ENCODE measurements at regions not wholly inside any gene's neighbourhood (a gene's known extent, or its start where the extent isn't known, plus 50 kb on each side); places are given as distances from the start of the nearest gene placed in this dataset.

DNA sequence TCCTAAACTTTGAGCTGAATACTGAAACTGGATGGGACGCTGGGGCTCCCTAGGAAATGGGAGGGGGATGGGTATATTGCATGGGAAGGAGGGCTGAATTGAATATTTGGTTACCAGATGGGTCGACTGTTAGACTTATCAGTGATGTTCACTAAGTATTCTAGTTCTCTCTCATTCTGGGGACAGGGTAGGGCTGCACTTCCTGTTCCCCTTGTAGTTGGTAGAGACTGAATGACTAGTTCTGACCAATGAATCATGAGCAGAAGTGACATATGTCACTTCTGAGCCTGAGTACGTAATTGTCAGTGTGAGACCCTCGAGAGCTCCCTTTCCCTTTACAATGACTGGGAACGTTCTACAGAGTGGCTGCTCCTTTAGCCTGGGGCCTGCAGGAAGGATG lies 55.5 kb upstream of the DMRT1 start:
- Histone ChIP-seq H3K9me3 (replicated peaks) (no peaks in the 10 kb centered on the region), H3K36me3 (no peaks in the 10 kb centered on the region), H3K4me1 (replicated peaks) (no peaks in the 10 kb centered on the region), H3K27ac (no peak overlapping the region), H3K27me3 (replicated peaks) (no peaks in the 10 kb centered on the region), H3K4me3 (no peak overlapping the region)
- DNase-seq (ENCODE audit: low read depth in 1 of 2, low spot score in 2 of 2), result no peak

GRCh38 chr9:786405-786804 lies 55.1 kb upstream of the DMRT1 start:
- no peak for DNase-seq (ENCODE audit: low read depth in 1 of 2, low spot score in 2 of 2)
- Histone ChIP-seq H3K36me3 (no peaks in the 10 kb centered on the region), H3K27me3 (replicated peaks) (no peaks in the 10 kb centered on the region), H3K4me1 (replicated peaks) (no peaks in the 10 kb centered on the region), H3K27ac (no peak overlapping the region), H3K4me3 (no peak overlapping the region), H3K9me3 (replicated peaks) (no peaks in the 10 kb centered on the region)

- H3K4me3 ChIP-seq, result no peak overlapping the region
- H3K36me3 ChIP-seq, result no peaks in the 10 kb centered on the region
- no peak overlapping the region for H3K27ac ChIP-seq
- no peaks in the 10 kb centered on the region for H3K27me3 ChIP-seq (replicated peaks)
- no peaks in the 10 kb centered on the region for H3K4me1 ChIP-seq (replicated peaks)
- no peaks in the 10 kb centered on the region for H3K9me3 ChIP-seq (replicated peaks)
- DNase-seq (ENCODE audit: low read depth in 1 of 2, low spot score in 2 of 2), result no peak
These were observed 52.7 kb upstream of the DMRT1 start for GRCh38 chr9:788777-789176.
